Activated CD4-positive, alpha-beta T cell treated with anti-CD3 and anti-CD28 coated beads, Interleukin-10, Interleukin-2, amounts not matched to agents 100 ng/mL and 50 ng/mL, durations not matched to agents 16 hours and 8 hours (primary cell): ENCODE measurements at regions not wholly inside any gene's neighbourhood (a gene's known extent, or its start where the extent isn't known, plus 50 kb on each side); places are given as distances from the start of the nearest gene placed in this dataset.

Experiments used
- DNase-seq: peaks from one replicate; pipeline ENCODE4 v3.0.0-alpha.2; 2020

DNA sequence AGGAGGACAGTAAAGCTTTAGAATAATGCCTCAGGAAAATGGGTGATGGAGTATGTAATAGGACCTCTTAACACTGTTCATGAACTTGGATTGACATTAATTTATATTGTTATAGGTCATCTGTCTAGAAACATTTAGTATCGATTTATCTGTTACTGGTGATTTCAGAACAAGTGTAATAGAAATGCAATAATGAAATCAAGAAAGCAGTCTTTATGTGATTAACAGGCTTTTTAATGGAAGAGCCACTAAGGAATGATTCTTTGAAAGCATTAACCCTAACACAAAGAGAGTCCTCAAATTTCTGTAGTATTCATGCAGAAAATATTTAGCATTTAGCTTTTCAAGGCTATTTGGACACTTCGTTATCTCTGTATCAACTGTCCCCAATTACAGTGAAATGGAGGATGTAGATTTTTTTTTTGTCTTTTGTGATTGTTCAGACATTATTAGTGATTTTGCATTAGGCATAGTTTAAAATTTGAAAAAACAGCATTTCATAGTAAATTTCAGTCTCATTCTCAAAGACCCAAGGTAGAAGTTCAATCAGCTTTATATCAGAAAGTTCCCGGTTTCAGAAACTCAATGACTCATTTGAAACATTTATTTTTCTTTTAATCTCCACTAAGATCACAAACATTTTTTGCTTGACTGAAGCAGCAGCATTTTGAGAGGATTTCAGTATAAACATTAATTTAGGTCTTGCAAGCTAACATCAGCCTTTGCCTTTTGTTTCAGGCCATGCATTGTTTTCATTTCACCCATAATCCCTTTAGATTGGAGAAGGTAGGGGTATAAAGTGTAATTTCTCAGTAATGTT lies 56.3 kb downstream of the AGTR2 start:
- DNase-seq: no peak

DNA sequence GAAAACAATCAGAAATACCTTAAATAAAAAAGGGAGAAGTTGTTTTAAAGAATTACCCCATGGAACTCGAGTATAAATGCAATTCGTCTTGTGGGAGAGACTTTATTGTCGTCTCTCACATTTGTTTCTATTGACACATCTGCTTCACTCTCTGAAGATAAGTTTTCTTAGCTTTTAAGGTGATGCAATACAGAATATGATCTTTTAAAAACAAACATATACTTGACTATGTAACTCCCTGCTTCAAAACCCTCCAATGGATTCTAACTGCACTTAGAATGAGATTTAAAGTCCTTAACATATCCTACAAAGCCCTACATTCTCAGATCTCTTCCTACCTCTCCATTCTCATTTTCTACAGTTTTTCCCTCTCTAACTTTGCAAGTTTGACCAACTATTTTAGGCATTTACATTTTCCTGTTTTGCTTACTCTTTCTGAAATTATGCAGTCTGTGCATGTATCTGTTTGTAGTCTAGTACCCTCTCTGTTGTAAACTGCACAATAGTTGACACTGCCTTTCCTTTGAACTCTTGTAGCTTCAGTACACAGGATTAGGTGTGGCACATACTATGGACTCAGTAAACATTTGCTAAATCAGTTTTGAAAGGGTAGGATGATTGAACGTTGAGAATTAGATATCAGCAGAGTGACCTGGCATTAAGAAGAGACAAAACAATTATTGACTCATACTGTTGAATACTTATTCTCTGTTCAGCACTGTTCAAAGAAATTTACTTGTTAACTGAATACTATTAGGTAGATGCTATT lies 59.8 kb downstream of the AGTR2 start:
- DNase-seq: no peak

DNA sequence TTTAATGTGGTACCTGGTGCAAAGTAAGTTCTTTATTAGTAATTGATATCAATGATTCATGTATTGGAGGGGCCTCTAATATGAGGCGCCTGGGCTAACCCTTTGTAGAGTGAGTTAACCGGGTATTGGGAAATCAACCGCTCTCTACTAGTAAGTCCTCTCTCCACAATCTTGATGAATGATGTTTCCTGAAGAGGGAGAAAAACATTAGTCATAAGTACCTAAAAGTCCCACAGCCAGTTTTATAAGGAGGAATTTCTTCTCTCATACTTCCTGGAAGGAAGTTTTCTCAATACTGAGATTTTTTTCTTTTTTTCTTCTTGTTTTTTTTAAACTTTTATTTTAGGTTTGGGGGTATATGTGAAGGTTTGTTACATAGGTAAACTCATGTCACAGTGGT lies 62.3 kb downstream of the AGTR2 start:
- no peak for DNase-seq

DNA sequence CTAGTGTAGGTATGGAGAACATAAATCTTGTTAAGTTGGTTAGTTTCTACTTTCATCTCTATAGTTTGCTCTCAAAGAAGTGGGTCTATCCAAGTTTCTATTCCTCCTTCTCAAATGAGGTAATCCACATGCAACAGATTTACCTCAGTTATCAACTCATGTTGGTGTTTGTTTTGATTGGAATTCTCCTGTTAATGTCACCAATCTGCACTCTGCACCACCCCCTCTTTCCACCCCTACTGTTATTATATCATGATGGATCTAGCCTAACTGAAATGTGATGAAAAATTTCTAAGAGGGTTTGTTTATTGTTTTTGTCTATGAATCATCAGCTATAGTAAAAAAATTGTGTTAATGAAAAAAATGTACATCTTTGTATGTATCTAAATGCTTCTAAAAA lies 66.1 kb downstream of the AGTR2 start:
- no peak for DNase-seq

DNA sequence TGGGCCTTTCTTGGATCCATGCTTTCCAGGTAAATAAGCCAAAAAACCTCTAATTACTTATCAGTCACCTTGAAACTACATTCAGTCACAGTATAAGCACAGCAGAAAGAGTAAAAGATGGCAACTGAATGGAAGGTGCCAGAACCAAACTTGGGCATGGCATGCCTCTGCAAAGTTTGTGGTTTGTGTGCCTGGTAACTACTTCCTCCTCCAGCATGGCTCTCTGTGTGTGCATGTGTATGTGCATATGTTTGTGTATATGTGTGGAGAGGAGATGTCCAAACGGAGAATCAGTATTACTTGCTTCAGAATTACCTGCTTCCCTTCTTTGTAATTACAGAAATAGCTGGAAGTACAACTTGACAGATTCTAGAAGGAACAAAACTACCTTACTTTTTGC lies 67.5 kb downstream of the AGTR2 start:
- no peak for DNase-seq

DNA sequence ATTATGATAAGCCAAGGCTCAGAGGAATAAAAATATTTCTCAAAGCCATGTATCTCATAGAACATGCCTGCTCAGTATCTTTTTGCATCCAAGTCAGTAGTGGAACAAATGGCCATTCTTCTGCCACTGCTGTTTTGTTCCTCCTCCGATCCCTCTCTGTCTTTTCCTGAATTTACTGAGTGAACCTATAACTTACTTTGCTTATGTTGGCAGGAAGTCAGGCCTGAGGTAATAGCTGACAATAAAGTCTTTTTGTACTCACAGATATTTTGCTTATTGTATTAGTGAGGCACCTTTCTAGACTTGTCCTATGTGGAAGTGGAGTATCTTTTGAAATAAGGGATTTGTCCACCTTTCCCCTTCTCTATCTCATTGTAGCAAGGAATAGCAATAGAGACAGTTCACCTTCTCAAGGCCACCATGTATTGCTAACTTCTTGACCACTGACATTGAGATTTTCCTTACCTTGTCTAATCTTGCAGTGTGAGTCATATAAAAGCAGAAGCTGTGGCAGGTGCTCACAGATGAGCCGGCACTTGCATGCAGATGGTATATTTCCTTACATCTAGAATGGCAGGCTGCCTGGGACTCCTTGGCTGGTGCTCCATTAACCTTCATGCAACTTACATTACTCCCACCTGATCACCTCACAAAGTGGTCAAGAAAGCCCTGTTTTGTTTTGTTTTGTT lies 68.2 kb downstream of the AGTR2 start:
- DNase-seq: no peak

DNA sequence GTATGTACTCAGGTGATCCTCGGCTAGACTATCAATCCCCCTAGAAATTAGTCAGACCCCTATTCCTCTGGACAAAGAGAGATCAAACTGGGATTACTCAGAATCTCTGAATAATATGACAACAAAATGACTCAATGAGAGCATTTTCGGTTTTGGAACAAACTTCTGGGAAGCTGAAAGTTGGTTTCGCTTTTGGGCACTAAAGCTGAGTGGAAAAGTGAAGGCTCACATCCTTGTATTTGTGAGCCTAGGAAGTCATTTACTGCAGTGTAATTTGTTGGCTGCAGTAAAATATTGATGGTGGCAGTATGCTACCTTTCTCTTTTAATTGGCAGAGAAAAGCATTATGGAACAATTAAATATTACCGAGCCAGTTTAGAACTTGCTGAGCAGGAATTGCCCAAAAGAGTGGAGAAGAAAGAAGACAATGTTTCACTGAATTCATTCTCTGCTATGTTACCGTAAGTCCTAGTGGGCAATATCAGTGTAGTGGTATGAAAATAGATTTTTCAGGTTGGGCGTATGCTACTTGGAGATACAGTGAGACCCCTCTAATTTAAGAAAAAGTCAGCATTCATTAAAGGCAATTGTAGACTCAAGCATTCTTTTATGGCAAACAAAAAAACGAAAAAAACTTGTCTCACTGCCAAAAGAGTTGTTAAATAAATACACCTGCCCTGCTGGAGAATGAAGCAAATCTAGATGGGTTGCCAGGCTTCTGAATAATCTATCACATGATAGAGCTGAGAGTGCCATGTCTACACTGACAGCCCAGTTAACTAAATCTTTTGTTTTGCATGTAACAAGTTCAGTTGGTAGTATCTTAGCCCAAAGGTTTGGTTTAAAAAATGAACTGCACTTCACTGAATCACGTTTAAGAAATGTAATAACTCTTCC lies 69.6 kb downstream of the AGTR2 start:
- peak; percentile 1 for DNase-seq

DNA sequence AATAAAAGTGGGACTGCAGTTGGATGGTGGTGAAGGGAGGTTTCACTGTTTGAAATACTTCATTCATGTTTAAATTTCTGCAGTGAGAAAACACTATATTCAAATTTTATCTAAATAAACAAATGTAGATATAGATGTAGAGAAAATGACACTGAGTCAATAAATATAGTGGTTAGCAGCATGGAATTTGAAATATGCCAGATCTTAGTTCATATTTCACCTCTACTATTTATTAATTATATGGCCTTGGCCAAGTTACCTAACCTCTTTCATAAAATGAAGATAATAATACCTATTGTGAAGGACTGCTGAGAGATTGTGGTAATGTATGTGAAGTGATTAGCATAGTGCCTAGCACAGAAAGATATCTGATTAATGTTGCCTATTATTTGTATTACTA lies 70.5 kb downstream of the AGTR2 start:
- no peak for DNase-seq

DNA sequence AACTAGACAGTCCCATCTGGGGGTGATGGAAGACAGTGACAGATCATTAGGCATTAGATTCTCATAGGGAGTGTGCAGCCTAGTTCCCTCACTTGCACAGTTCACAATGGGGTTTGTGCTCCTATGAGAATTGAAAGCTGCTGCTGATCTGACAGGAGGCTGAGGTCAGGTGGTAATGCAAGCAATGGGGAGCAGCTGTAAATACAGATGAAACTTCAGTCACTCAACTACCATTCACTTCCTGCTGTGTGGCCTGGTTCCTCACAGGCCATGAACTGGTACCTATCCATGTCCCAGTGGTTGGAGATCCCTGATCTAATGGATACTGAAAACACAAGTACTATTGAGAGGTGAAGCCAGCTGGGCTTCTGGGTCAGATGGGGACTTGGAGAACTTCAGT lies 72.5 kb downstream of the AGTR2 start:
- DNase-seq: no peak

DNA sequence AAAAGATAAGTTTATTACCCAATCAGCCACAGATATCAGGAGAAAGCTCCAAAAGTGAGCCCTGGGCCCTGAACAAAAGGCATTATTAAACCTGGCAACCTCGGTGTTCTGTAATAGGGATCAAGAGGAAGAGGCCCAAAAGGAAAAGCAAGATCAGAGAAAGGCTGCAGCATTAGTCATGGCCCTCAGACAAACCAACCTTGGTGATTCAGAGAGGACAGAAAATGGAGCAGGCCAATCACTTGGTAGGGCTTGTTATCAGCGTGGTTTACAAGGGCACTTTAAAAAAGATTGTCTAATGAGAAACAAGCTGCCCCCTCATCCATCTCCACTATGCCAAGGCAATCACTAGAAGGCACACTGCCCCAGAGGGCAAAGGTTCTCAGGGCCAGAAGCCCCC lies 75.7 kb downstream of the AGTR2 start:
- DNase-seq: no peak

DNA sequence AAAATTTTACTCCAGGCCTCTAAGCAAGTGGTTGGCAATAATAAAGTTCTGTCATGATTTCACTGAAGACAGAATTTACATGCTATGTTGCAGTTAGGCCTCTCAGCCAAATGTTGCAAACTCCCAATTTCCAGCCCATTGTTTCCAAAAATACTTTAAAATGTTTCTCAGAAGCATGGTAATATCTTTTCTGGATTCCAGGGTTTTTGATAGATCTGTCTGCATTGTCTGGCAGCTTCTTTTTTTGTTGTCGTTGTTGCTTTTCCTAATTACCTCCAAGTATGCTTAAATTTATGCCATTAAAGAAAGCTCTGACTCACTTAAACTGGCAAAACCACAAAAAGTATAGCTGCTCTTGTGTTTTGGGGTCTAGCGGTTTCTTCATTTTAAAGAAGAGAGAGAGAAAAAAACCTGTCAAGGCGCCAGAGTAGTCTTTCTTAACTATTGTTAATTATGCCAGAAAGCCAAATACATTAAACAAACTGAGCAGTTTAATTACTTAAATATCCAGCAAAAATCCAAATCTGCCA lies 97.0 kb downstream of the AGTR2 start:
- DNase-seq: no peak

DNA sequence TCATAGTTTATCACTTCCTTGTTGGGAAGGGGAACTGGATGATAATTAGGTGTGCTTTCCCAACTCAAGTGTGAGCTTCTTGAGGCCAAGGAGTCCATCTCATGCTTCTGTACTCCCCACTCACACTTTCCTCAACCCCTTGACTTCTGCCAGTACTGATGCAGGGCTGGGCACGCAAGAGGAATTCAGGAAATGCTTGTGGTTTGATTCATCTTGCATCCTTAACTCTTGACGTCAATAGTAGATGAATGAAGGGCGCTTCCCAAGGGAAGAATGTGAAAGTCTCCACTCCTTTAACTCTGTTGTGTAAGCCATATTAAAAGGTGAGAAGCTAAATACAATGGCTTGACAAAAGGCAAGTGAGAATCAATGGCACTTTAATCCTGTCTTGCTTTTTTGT lies 101.8 kb downstream of the AGTR2 start:
- DNase-seq: no peak

DNA sequence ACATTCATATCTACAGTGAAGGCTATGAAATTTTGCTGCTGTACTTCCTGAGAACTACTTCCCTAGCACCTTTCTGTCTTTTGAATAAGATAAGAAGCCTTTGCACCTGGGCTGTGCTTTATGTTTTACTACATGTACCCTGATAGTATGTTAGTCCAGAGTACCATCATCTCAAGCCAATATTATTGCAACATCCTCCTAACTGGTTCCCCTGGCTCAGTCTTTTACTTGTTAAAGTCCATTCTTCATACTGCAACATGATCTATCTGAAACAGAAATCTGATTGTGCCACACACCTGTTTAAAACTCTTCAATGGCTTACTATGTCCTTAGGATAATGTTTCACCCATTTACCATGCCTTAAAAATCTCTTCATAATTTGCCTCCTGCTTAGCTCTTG lies 102.3 kb downstream of the AGTR2 start:
- DNase-seq: no peak

DNA sequence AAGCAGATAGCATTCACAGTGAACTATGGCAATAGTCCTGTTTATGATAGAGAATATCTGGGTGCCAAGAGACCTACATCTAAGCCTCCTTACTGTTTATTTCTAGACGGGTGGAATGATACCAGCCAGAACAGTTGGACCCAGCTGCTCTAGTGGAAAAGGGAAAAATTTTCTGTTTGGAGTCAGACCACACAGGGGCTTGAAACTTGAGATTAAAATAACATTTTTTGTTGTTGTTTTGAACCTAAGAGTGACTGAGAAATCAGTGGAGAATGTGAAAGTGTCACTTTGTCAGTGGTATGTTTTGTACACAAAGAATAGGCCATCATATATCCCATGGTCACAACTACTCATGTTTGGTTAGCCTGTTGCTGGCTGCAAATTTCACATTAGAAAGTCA lies 105.7 kb downstream of the AGTR2 start:
- no peak for DNase-seq

DNA sequence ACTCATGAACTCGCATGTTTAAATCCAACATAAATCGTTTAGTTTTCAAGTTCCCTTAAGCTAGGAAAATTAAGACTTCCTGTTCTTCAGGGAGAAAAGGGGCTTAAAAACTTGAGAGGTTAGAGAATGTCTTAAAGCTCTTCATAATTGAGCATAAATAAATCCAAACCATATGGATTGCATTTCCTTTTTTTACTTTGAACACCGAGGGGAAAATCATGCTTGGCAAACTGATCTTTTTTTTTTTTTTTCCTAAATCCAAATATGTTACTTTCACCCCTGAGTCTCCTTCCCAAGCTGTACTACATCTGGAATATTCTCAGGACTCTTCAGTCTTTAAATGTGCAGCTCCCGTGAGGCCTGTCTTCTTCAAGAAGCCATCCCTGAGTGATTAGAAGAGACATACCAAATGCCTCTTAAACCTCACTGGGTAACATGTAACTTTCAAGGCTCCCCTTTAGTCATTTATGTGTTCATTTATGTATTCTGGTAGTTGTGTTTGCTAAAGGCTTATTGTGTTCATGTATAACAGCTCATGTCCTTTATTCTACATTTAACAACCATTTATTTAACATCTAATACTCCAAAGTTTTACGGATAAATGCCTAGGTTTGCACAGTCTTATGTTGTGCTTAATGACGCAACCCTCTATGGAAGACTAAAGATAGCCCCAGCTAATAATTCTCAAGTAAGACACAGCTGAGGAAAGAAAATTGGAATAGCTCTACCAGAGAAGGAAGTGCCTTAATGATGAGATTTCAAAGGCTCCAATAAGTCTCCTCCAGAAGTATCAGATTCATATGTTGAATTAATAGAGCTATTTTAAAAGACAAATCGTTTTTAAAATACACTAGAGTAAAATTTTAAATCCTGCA lies 107.0 kb downstream of the AGTR2 start:
- no peak for DNase-seq

DNA sequence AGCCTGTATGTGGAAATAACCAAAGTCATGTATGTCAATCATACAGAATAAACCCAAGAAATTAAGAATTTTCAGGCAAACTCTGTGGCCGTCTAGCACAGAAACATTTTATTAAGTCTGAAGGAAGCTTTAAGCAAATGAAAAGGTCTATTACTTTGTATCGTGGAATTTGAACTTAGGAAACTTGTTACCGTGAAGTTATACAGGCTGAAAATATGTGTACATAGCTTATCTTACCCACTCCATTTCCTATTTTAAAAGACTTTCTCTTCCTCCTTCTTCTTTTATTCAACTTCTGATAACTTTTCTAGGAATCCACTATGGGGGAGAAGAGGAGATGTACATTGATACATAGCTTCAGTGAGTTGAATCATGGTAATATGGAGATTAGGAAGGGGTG lies 108.3 kb downstream of the AGTR2 start:
- no peak for DNase-seq

DNA sequence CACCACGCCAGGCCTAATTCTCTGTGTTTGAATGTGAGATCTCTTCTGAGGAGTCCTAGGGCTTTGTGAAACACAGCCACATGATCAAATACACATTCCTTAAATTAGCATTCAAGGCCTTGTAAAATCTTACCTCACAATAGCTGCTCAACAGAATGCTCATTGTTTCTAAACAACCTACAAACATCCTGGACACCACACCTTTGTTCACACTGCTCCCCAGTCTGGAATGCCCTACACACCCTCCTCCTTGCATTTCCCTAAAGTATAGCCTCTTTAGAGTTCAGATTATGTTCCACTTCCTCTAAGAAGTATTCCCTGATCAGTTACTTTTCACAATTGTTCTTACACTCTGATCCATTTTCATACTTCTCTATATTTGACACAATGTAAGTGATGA lies 110.6 kb downstream of the AGTR2 start:
- no peak for DNase-seq

DNA sequence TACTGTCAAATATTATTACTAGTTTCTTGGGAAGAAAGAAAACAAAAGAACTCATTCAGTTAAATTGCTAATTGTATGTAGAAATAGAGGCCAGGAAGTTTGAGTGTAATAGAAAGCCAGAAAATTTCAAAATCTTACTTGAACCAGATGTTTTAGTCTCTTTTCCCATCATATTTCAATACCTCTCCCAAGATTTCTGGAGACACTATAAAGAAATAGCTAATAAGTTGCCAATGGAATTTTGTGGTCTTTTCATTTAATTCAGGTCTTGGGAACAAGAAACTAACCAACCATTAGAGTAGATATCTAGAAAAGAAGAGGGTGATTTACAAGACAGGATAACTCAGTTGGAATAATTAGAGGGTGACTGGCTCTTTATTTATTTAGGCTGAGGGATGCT lies 112.2 kb downstream of the AGTR2 start:
- DNase-seq: no peak

DNA sequence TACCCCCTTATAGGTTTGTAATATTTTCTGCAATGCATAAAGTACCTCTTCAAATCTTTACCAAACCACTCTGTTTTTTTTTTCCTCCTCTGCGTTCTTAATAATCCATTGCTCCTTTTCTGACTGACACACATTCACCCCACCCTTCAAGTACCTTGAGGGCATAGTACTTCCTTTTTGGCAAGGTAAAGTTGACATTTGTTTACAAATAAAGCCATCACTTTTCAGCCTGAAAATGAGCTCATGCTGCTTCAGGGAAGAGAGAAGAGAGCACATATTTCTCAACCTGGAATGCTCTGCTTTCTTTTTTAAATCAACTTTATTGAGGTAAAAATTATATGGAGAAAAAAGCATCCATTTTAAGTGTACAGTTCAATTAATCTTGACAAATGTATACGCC lies 113.9 kb downstream of the AGTR2 start:
- DNase-seq: no peak

DNA sequence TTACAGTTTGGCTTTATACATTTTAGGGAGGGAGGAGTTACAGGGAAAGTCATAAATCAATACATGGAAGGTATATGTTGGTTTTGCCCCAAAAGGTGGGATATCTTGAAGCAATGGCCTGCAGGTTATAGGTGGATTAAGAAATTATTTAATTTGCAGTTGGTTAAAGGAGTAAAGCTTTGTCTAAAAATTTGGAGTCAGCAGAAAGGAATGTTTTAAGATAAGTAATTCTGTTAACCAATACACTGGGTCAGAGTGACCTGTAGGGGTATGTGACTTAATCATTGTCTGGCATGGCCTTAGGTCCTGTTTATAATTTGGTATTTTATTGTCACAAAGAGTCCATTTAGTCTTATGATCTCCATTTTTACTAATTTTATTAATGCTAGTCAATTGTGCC lies 115.0 kb downstream of the AGTR2 start:
- DNase-seq: no peak

DNA sequence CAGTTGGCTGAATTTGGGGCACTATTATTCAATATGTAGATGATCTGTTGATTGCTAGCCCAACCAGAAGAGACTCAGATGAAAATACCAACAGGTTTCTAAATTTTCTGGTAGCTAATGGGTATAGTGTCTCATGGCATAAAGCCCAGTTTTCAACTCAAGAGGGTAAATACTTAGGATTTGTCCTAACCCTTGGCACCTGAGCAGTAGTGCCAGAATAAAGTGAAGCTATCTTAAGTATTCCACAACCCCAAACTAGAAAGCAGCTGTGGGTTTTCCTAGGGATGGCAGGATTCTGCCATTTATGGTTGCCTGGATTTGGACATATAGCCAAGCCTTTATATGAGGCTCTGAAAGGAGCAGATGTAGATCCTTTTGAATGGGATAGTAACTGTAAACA lies 119.0 kb downstream of the AGTR2 start:
- DNase-seq: no peak

DNA sequence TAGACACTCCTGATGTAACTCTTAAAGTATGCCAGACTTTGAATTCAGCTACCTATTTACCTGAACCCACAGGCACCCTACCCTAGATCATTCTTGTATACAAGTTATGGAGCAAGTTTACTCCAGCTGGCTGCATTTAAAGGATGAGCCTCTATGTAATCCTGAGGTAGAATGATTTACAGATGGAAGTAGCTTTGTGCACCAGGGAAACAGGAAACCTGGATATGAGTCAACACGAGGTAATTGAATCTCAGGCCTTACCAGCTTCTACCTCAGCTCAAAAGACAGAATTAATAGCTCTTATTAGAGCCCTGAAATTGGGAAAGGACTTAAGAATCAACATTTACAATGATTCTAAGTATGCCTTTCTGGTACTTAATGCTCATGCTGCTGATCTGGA lies 119.8 kb downstream of the AGTR2 start:
- DNase-seq: no peak
